ENCODE measurements at regions not wholly inside any gene's neighbourhood (a gene's known extent, or its start where the extent isn't known, plus 50 kb on each side); places are given as distances from the start of the nearest gene placed in this dataset.

DNA sequence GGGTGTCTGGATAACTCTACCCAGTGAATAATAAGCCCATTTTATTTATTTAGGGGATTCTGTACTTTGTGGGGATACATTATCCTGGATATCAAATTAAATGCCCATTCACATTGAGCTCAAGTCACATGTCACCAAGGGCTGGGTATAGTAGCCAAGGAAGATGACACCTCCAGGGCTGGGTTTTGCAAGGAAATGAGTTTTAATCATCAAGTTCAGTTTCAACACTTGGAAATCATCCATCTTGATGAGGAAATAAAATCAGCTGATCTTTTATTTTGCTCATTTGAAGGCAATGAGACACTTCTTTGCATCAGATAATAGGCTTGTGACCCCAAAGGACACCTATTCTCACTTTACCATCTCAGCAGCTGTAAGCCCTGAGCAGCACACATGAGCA lies 80.0 kb upstream of the TNR start:
- no peak for DNase-seq

DNA sequence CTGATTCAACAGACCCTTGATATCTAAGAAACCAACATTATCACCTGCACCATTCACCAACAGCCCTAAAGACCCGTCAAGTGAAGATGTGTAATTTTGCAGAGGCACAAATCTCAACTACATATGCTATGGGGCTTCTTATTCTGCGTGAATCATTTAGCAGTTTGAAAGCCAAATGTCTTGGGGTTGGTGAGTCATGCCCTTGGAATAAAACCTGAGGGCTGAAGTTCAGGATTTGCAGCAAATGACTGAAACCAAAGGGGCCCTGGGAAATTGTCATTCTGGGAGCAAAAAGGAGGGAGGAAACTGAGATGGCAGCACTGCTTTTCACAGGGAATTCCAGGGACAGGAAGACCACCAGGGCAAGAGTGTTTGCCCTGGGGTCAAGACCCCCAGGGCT lies 79.2 kb upstream of the TNR start:
- no peak for DNase-seq

DNA sequence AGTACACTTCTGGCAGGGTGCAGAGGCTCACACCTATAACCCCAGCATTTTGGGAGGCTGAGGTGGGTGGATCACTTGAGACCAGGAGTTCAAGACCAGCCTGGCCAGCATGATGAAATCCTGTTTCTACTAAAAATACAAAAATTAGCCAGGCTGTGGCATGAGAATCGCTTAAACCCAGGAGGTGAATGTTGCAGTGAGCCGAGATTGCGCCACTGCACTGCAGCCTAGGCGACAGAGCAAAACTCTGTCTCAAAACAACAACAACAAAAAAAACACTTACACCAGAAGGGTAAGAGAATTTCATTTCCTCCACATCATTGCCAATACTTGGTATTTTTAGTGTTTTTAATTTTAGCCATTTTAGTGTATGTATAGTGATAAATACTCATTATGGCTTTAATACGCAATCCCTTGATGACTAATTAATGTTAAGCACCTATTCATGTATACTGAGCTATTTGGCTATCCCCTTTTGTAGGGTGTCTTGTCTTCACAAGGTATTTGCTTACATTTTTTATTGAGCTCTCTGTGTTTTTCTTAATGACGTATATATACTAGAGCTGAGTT lies 77.1 kb upstream of the TNR start:
- no peak for DNase-seq

DNA sequence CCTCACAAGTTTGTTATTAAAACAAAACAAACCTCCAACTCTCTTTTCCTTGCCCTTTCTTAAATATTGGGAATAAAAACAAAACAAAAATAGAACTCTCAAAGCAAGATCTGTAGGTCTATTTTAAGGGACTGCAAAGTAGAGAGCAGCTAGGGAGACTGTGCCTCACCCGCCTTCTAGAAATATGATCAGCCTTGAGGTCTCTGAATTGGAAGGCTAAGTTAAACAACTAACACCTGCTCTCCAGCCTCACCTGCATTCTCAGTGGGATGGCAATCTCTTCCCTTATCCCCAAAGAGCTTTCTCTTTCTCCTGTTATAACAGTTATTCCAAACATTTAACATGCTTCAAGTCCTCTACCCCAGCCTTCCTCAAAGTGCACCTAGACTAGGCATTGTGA lies 75.5 kb upstream of the TNR start:
- no peak for DNase-seq

GRCh38 chr1:175817445-175817844 lies 74.0 kb upstream of the TNR start:
- DNase-seq: no peak

GRCh38 chr1:175814885-175815284 lies 71.5 kb upstream of the TNR start:
- DNase-seq: no peak

GRCh38 chr1:175812936-175813335 lies 69.5 kb upstream of the TNR start:
- no peak for DNase-seq

- no peak for DNase-seq
These were observed 66.9 kb upstream of the TNR start for GRCh38 chr1:175810305-175810704.

GRCh38 chr1:175808999-175809398 lies 65.6 kb upstream of the TNR start:
- DNase-seq: no peak

DNA sequence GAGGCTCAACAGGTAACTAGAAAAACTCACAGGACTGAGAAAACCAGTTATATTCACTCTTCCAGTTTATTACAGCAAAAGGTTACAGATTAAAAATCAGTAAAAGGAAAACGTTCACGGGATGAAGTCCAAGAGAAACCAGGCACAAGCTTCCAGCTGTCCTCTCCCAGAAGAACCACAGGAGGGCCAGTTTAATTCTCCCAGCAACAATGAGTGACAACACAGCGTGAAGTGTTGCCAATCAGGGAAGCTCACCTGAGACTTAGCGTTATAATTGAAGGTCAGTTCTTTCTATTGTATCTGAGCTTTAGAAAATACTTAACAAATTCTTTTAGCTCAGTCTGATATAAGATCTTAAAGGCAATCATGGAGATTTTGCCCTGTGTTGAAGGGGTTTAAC lies 65.2 kb upstream of the TNR start:
- DNase-seq: no peak

GRCh38 chr1:175804561-175804960 lies 61.2 kb upstream of the TNR start:
- DNase-seq: no peak

DNA sequence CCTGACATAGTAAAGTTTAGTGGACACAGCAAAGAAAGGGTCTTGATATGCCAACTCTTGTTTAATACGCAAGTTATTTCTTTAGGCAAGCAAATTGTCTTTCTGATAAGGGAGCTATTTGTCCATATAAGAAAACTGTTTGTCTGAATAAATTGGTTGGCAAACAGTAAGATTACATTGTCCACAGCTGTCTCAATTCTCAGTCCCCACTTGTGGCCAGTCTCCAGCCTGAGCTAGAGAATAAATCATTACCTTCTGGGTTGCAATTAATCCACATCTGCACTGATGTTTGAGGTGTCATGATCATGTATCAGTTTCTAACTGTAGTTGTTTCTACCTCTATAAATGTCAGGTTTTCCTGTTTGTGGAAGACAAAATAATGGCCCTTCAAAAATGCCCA lies 60.0 kb upstream of the TNR start:
- DNase-seq: no peak

DNA sequence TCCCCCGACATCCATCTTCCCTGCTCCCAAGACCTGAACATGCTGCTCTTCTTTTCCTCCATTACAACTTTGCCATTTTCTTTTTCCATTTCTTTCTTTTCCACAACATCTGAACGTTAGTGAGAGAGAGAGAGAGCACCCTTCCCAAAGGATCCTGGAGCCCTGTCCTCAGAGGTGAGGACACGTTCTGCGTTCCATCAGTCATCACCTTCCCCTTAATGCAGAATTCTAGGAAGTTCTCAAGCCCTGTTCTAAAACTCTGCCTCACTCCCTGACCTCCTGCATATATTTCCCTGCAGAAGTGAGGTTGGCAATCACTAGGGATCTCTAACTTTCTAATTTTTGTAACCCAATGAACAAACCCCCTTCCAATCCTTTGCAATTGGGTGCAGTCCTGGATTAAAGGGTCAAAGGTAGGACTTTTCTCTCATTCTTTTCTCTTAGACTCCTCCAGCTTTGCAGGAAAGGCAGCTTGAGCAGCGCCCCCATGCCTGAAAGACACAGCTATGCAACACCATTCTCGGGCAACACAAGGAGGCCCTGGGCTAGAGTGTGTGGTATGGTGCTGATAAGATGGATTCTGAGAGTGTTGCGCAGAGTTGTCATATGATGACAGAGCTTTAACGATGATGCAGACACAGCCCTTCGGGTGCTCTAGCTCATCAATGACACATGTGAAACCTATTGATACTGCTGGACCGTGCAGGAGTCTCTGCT lies 59.2 kb upstream of the TNR start:
- no peak for DNase-seq

- no peak for DNase-seq
These were observed 58.6 kb upstream of the TNR start for GRCh38 chr1:175801979-175802378.

DNA sequence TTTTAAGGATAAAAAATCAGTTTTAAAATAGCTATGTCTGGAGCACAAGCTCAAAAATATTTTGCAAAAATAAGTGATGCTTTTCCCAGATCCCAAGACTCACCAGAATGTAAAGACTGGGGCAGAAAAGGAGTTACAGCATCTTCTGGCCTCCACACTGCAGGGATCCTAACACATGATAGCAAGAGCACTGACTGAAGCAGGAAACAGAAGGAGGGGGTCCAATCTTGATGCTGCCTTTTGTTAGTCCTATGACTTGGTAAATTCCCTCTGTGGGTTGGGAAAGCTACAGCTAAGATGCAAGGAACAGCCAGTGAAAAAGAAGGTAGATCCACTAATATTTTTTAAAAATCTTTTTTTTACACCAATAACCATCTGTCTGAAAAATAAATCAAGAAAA lies 54.2 kb upstream of the TNR start:
- DNase-seq: no peak

- no peak for DNase-seq
These were observed 51.2 kb upstream of the TNR start for GRCh38 chr1:175794586-175794985.

- DNase-seq: no peak
These were observed 50.2 kb upstream of the TNR start for GRCh38 chr1:175793617-175794016.

Measured in activated CD4-positive, alpha-beta T cell treated with anti-CD3 and anti-CD28 coated beads, Interleukin-10, Interleukin-2, amounts not matched to agents 100 ng/mL and 50 ng/mL, durations not matched to agents 16 hours and 8 hours (primary cell).